IMR-90 (cell line): ENCODE measurements at regions not wholly inside any gene's neighbourhood (a gene's known extent, or its start where the extent isn't known, plus 50 kb on each side); places are given as distances from the start of the nearest gene placed in this dataset.
"Not testable (repeated sequence)": the region's sequence is repeated elsewhere in the genome, so short reads cannot be mapped to it uniquely, and the experiment has no call there.

ENCODE experiments used
- ATAC-seq: fragments of 200-7000 bp; cut with Tn5 transposase; 2 replicates; pipeline ENCODE4 v1.9.1; 2020; ENCODE audit warnings: low read depth, mild to moderate bottlenecking, moderate library complexity
- BruUV-seq: library from RNA; stranded (reverse); fragments of 400-500 nt; replicated peaks from 2 replicates; lab custom pipeline; 2021; lab: Mats Ljungman, UMichigan
- CTCF ChIA-PET: fragments of 300-600 bp; formaldehyde crosslinking; extraction: SDS; loops from one replicate; lab custom pipeline; 2021; ENCODE audit warnings: antibody characterized with exemption; lab: Yijun Ruan, JAX
- POLR2A ChIA-PET: fragments of 300-600 bp; sonication (Branson Sonifier 250); formaldehyde crosslinking; loops from one replicate; lab custom pipeline; 2022; ENCODE audit warnings: antibody characterized with exemption; ENCODE audit not compliant: unreplicated experiment; lab: Charles Lee
- DNase-seq: peaks from one replicate; pipeline ENCODE4 v3.0.0; 2013
- H2AFZ ChIP-seq: replicated peaks from 2 replicates; pipeline ENCODE3; 2013; ENCODE audit warnings: low read length, mild to moderate bottlenecking; ENCODE audit not compliant: poor library complexity
- H2AK5ac ChIP-seq: 2 replicates; pipeline ENCODE4 v1.6.1; 2013; ENCODE audit warnings: low read depth, low read length, inconsistent platforms
- H2AK9ac ChIP-seq: replicated peaks from 2 replicates; pipeline ENCODE3; 2013; ENCODE audit warnings: mild to moderate bottlenecking, low read depth, low read length, moderate library complexity; ENCODE audit not compliant: poor library complexity
- H2BK120ac ChIP-seq: 2 replicates; pipeline ENCODE4 v1.6.1; 2013; ENCODE audit warnings: low read depth, low read length, inconsistent platforms
- H2BK15ac ChIP-seq: 3 replicates; pipeline ENCODE4 v1.6.1; 2013; ENCODE audit warnings: low read depth, low read length, inconsistent platforms
- H2BK20ac ChIP-seq: 2 replicates; pipeline ENCODE4 v1.6.1; 2013; ENCODE audit warnings: low read depth, mild to moderate bottlenecking, inconsistent platforms, low read length, moderate library complexity
- H2BK5ac ChIP-seq: 2 replicates; pipeline ENCODE4 v1.6.1; 2013; ENCODE audit warnings: mild to moderate bottlenecking, low read depth, low read length, inconsistent platforms; ENCODE audit not compliant: poor library complexity, severe bottlenecking
- H3K14ac ChIP-seq: replicated peaks from 2 replicates; pipeline ENCODE4 v1.6.1; 2013; ENCODE audit warnings: low read depth, low read length, inconsistent platforms
- H3K18ac ChIP-seq: 2 replicates; pipeline ENCODE4 v1.6.1; 2013; ENCODE audit warnings: low read depth, low read length, control low read depth
- H3K23ac ChIP-seq: 2 replicates; pipeline ENCODE4 v1.6.1; 2013; ENCODE audit warnings: low read depth, low read length, inconsistent platforms
- H3K27ac ChIP-seq: 2 replicates; pipeline ENCODE4 v1.5.1; 2013; ENCODE audit warnings: mild to moderate bottlenecking, control low read depth, low read length; ENCODE audit not compliant: insufficient read depth
- H3K27me3 ChIP-seq: 2 replicates; pipeline ENCODE4 v1.6.1; 2013; ENCODE audit warnings: low read length; ENCODE audit not compliant: control insufficient read depth, insufficient read depth
- H3K36me3 ChIP-seq: 2 replicates; pipeline ENCODE4 v1.6.1; 2013; ENCODE audit warnings: low read length, mixed read lengths; ENCODE audit not compliant: control insufficient read depth, insufficient read depth
- H3K4ac ChIP-seq: 2 replicates; pipeline ENCODE4 v1.6.1; 2013; ENCODE audit warnings: low read depth, low read length, inconsistent platforms
- H3K4me1 ChIP-seq: 2 replicates; pipeline ENCODE4 v1.6.1; 2013; ENCODE audit warnings: low read length, mixed read lengths; ENCODE audit not compliant: control insufficient read depth, insufficient read depth
- H3K4me2 ChIP-seq: 2 replicates; pipeline ENCODE4 v1.6.1; 2013; ENCODE audit warnings: low read depth, mild to moderate bottlenecking, control low read depth, low read length, moderate library complexity
- H3K4me3 ChIP-seq: 2 replicates; pipeline ENCODE4 v1.5.1; 2013; ENCODE audit warnings: low read depth, mild to moderate bottlenecking, control low read depth, low read length, moderate library complexity; ENCODE audit not compliant: insufficient read depth
- H3K56ac ChIP-seq: 2 replicates; pipeline ENCODE4 v1.6.1; 2013; ENCODE audit warnings: low read length, inconsistent platforms; ENCODE audit not compliant: insufficient read depth; ENCODE audit errors: extremely low read depth
- H3K79me1 ChIP-seq, 2 experiments: 2 replicates each; pipeline ENCODE4 v1.6.1; 2013; ENCODE audit warnings: low read length in 2 of 2, inconsistent platforms in 1 of 2, low read depth in 1 of 2
- H3K9ac ChIP-seq: 2 replicates; pipeline ENCODE4 v1.6.1; 2013; ENCODE audit warnings: low read depth, low read length, control low read depth
- H3K9me1 ChIP-seq: 2 replicates; pipeline ENCODE4 v1.6.1; 2013; ENCODE audit warnings: low read length, inconsistent platforms; ENCODE audit not compliant: insufficient read depth
- H3K9me3 ChIP-seq: 2 replicates; pipeline ENCODE4 v1.6.1; 2013; ENCODE audit warnings: low read length; ENCODE audit not compliant: control insufficient read depth, insufficient read depth
- H4K20me1 ChIP-seq: 2 replicates; pipeline ENCODE4 v1.6.1; 2013; ENCODE audit warnings: low read length, inconsistent platforms; ENCODE audit not compliant: insufficient read depth
- H4K5ac ChIP-seq: 2 replicates; pipeline ENCODE4 v1.6.1; 2013; ENCODE audit warnings: mild to moderate bottlenecking, low read depth, low read length, control low read depth
- H4K8ac ChIP-seq, 2 experiments: 2 replicates each; pipeline ENCODE4 v1.6.1; 2013; ENCODE audit warnings: low read depth in 2 of 2, low read length in 2 of 2, control low read depth in 1 of 2, inconsistent platforms in 1 of 2
- H4K91ac ChIP-seq: 2 replicates; pipeline ENCODE4 v1.6.1; 2013; ENCODE audit warnings: low read depth, low read length, inconsistent platforms; ENCODE audit not compliant: insufficient read depth
- WGBS, 2 experiments: methylation state at CpG; one replicate each; pipeline versions ENCODE4 v1.1.5 to v1.1.7; 2013; ENCODE audit warnings: missing lambda C conversion rate in 2 of 2; ENCODE audit not compliant: insufficient read length in 1 of 2; ENCODE audit errors: extremely low coverage in 2 of 2; 5-methylcytosine and 5-hydroxymethylcytosine counted together
- dilution Hi-C: fragments of 300-500 bp; cut with HindIII; formaldehyde crosslinking; loops from one replicate; pipeline ENCODE4 v1.14.3; 2018; ENCODE audit warnings: low sequenced_read_pairs; ENCODE audit not compliant: unreplicated experiment
- in situ Hi-C: fragments of 300-500 bp; cut with MboI; formaldehyde crosslinking; loops from 3 replicates; pipeline ENCODE4 v1.14.3; 2019; ENCODE audit warnings: low sequenced_read_pairs, inconsistent platforms, mixed read lengths
- intact Hi-C: fragments of 100-400 bp; cut with micrococcal nuclease; formaldehyde crosslinking; loops from 2 replicates; pipeline ENCODE4 v1.10.0; 2022

DNA sequence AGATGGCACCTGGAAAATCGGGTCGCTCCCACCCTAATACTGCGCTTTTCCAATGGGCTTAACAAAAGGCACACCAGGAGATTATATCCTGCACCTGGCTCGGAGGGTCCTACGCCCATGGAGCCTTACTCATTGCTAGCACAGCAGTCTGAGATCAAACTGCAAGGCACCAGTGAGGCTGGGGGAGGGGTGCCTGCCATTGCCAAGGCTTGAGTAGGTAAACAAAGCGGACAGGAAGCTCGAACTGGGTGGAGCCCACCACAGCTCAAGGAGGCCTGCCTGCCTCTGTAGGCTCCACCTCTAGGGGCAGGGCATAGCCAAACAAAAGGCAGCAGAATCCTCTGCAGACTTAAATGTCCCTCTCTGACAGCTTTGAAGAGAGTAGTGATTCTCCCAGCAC lies 814.8 kb downstream of the SEMA5A start:
- H3K4ac ChIP-seq, POLR2A ChIA-PET, H3K14ac ChIP-seq, H4K91ac ChIP-seq, in situ Hi-C loops, ATAC-seq, H3K56ac ChIP-seq, H3K36me3 ChIP-seq, H3K18ac ChIP-seq, H2BK120ac ChIP-seq, H4K5ac ChIP-seq, DNase-seq, H3K4me1 ChIP-seq, H4K20me1 ChIP-seq, BruUV-seq, H2AFZ ChIP-seq, H3K4me3 ChIP-seq, H2AK9ac ChIP-seq, H3K27ac ChIP-seq, H3K9me1 ChIP-seq, CTCF ChIA-PET, H3K9me3 ChIP-seq, H2BK15ac ChIP-seq, H4K8ac ChIP-seq, H3K9ac ChIP-seq, intact Hi-C loops, H2BK20ac ChIP-seq, H2AK5ac ChIP-seq, H3K4me2 ChIP-seq, H3K27me3 ChIP-seq, H3K79me1 ChIP-seq, dilution Hi-C loops, H3K23ac ChIP-seq: not testable (repeated sequence)
- 100% methylated on average over 2 of the region's 7 CpGs; no CpG with 5 or more reads in 1 of the 2 experiments for WGBS, 2 experiments
- peak overlapping the region; percentile 75 for H2BK5ac ChIP-seq
